ENCODE measurements at regions not wholly inside any gene's neighbourhood (a gene's known extent, or its start where the extent isn't known, plus 50 kb on each side); places are given as distances from the start of the nearest gene placed in this dataset.

DNA sequence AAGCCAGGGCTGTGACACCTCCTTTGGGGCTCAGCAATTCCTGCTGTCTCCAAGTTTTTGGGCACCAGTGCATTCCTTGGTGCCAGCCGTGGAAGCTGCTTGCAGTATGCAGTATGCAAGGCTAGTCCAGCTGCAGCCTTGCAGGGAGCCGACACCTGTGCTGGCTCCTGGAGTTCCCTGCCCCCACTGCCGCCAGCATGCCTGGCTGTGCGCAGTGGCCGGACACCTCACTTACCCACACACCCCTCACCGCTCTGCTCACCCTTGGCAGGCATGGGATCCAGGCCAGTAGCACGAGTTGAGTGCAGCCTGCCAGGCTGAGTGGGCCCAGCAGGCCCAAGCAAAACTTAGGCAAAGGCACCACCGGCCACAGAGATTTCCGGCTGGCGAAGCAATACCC lies 77.4 kb downstream of the SAMD9 start:
- TF ChIP-seq CTCF (IDR thresholded peaks at IDR 0.05) (no peak), POLR2A (IDR thresholded peaks at IDR 0.05) (no peak)
